Esophagus muscularis mucosa (tissue), 4 donors: ENCODE measurements at regions not wholly inside any gene's neighbourhood (a gene's known extent, or its start where the extent isn't known, plus 50 kb on each side); places are given as distances from the start of the nearest gene placed in this dataset.

Source experiments
- DNase-seq: peaks from one replicate; pipeline ENCODE4 v3.0.0-alpha.2; 2017; ENCODE audit errors: extremely low spot score
- H3K27ac ChIP-seq, 4 donors: fragments of 200-600 bp; sonication (generic); replicated peaks in 1 of 4; 1 replicate in 3 of 4; 2 replicates in 1 of 4; pipeline ENCODE4 v1.5.1; 2016 to 2019; ENCODE audit warnings: mild to moderate bottlenecking in 1 of 4
- H3K27me3 ChIP-seq, 4 donors: fragments of 200-600 bp; sonication (generic); one replicate each; pipeline versions ENCODE4 v1.5.1 to v1.6.0; 2016 to 2019
- H3K36me3 ChIP-seq, 4 donors: fragments of 200-600 bp; sonication (generic); one replicate each; pipeline ENCODE4 v1.5.1; 2016 to 2019
- H3K4me1 ChIP-seq, 4 donors: fragments of 200-600 bp; sonication (generic); one replicate each; pipeline ENCODE4 v1.5.1; 2016 to 2019
- H3K4me3 ChIP-seq, 4 donors: fragments of 200-600 bp; sonication (generic); 1 replicate in 2 of 4; 2 replicates in 2 of 4; pipeline ENCODE4 v1.5.1; 2016 to 2019; ENCODE audit warnings: mild to moderate bottlenecking in 4 of 4, moderate library complexity in 1 of 4
- H3K9me3 ChIP-seq, 4 donors: fragments of 200-600 bp; sonication (generic); 1 replicate in 3 of 4; 2 replicates in 1 of 4; pipeline ENCODE4 v1.5.1; 2016 to 2019
- CTCF ChIP-seq, 3 experiments: fragments of 200-600 bp in 2 of 3; fragments of 450-650 bp in 1 of 3; sonication (generic) in 2 of 3; IDR thresholded peaks; one replicate each; pipeline ENCODE4 v1.5.1; 2017 to 2019; ENCODE audit warnings: antibody characterized with exemption in 3 of 3, mild to moderate bottlenecking in 2 of 3, moderate library complexity in 1 of 3
- EP300 ChIP-seq: sonication (generic); formaldehyde crosslinking; IDR thresholded peaks from one replicate; pipeline ENCODE4 v1.6.1; 2017; ENCODE audit warnings: antibody characterized with exemption
- POLR2A ChIP-seq: fragments of 450-650 bp; IDR thresholded peaks from one replicate; pipeline ENCODE4 v1.6.1; 2017; ENCODE audit warnings: antibody characterized with exemption, moderate library complexity, mild to moderate bottlenecking, low read depth
- POLR2AphosphoS5 ChIP-seq, 2 donors: sonication (generic); formaldehyde crosslinking; IDR thresholded peaks; one replicate each; pipeline ENCODE4 v1.6.1; 2017; ENCODE audit warnings: antibody characterized with exemption in 2 of 2
- WGBS: methylation state at CpG from one replicate; pipeline ENCODE4 v1.1.5; 2018; 5-methylcytosine and 5-hydroxymethylcytosine counted together
- intact Hi-C: fragments of 100-400 bp; cut with DNase I; formaldehyde crosslinking; loops from one replicate; pipeline ENCODE4 v1.15.1; 2023

- Histone ChIP-seq H3K9me3 (no peaks in the 10 kb centered on the region), H3K27ac (no peak overlapping the region), H3K36me3 (no peaks in the 10 kb centered on the region), H3K4me1 (no peaks in the 10 kb centered on the region), H3K4me3 (no peak overlapping the region), H3K27me3 (peaks cover 0 to 18% (median 0%) of the 10 kb centered on the region in 4 donors)
- 63% methylated on average over 1 of the region's 1 CpG for WGBS
- TF ChIP-seq POLR2AphosphoS5 (IDR thresholded peaks at IDR 0.05) (no peak), CTCF (IDR thresholded peaks at IDR 0.05) (no peak), EP300 (no peak), POLR2A (no peak)
- intact Hi-C loops: no loop called here
- no peak for DNase-seq
Measured at GRCh38 chr16:23013484-23013883, 135.8 kb downstream of the USP31 start.

- intact Hi-C loops: no loop called here
- Histone ChIP-seq H3K9me3 (no peaks in the 10 kb centered on the region), H3K4me1 (no peaks in the 10 kb centered on the region), H3K27me3 (peaks cover 0 to 7% (median 0%) of the 10 kb centered on the region in 4 donors), H3K27ac (no peak overlapping the region), H3K36me3 (no peaks in the 10 kb centered on the region), H3K4me3 (no peak overlapping the region)
- no peak for DNase-seq
- WGBS: 78% methylated on average over 3 of the region's 3 CpGs
- TF ChIP-seq CTCF (IDR thresholded peaks at IDR 0.05): no peak
- TF ChIP-seq EP300: no peak
- TF ChIP-seq POLR2AphosphoS5 (IDR thresholded peaks at IDR 0.05): no peak
- TF ChIP-seq POLR2A: no peak
Measured at GRCh38 chr16:23009075-23009474, 140.2 kb downstream of the USP31 start.

- H3K27me3 ChIP-seq: peaks cover 0 to 14% (median 0%) of the 10 kb centered on the region in 4 donors
- 81% methylated on average over 7 of the region's 7 CpGs for WGBS
- no peaks in the 10 kb centered on the region for H3K36me3 ChIP-seq
- TF ChIP-seq EP300 (no peak), CTCF (IDR thresholded peaks at IDR 0.05) (no peak), POLR2AphosphoS5 (IDR thresholded peaks at IDR 0.05) (no peak), POLR2A (no peak)
- no peaks in the 10 kb centered on the region for H3K4me1 ChIP-seq
- H3K27ac ChIP-seq: no peak overlapping the region
- no peak overlapping the region for H3K4me3 ChIP-seq
- intact Hi-C loops: loop anchor here (1.0 kb wide), 1 partner anchor 15 kb away; no protein-coding TSS in a partner anchor
- no peaks in the 10 kb centered on the region for H3K9me3 ChIP-seq
- no peak for DNase-seq
Measured at GRCh38 chr16:23008041-23008440, 141.2 kb downstream of the USP31 start.

- no peak for DNase-seq
- H3K9me3 ChIP-seq: no peaks in the 10 kb centered on the region
Measured at GRCh38 chr16:23006380-23006779, 142.9 kb downstream of the USP31 start.

GRCh38 chr16:23005951-23006350, 143.3 kb downstream of the USP31 start:
- Histone ChIP-seq H3K4me3 (no peak overlapping the region), H3K27me3 (peaks cover 0 to 15% (median 0%) of the 10 kb centered on the region in 4 donors), H3K4me1 (no peaks in the 10 kb centered on the region), H3K9me3 (no peaks in the 10 kb centered on the region), H3K27ac (no peak overlapping the region), H3K36me3 (no peaks in the 10 kb centered on the region)
- DNase-seq: no peak
- intact Hi-C loops: no loop called here
- 75% methylated on average over 5 of the region's 5 CpGs for WGBS
- TF ChIP-seq POLR2AphosphoS5 (IDR thresholded peaks at IDR 0.05) (no peak), POLR2A (no peak), EP300 (no peak), CTCF (IDR thresholded peaks at IDR 0.05) (no peak)

More at GRCh38 chr16:23006380-23006779, 142.9 kb downstream of the USP31 start:
- Histone ChIP-seq H3K27me3 (peaks cover 0 to 15% (median 0%) of the 10 kb centered on the region in 4 donors), H3K4me3 (no peak overlapping the region), H3K27ac (no peak overlapping the region), H3K4me1 (no peaks in the 10 kb centered on the region), H3K36me3 (no peaks in the 10 kb centered on the region)
- intact Hi-C loops: no loop called here
- TF ChIP-seq EP300 (no peak), POLR2A (no peak)
- WGBS: 52% methylated on average over 2 of the region's 2 CpGs
